ENCODE measurements at regions not wholly inside any gene's neighbourhood (a gene's known extent, or its start where the extent isn't known, plus 50 kb on each side); places are given as distances from the start of the nearest gene placed in this dataset.
"Not testable (repeated sequence)": the region's sequence is repeated elsewhere in the genome, so short reads cannot be mapped to it uniquely, and the experiment has no call there.

- DNase-seq (ENCODE audit: low read depth in 3 of 3, low spot score in 1 of 3), result no peak
These were observed 91.0 kb downstream of the ADCYAP1 start for GRCh38 chr18:995629-996028.

- DNase-seq (ENCODE audit: low read depth in 3 of 3, low spot score in 1 of 3), result no peak
These were observed 92.8 kb downstream of the ADCYAP1 start for GRCh38 chr18:997499-997898.

- DNase-seq (ENCODE audit: low read depth in 3 of 3, low spot score in 1 of 3), result no peak
These were observed 94.3 kb downstream of the ADCYAP1 start for GRCh38 chr18:998936-999335.

GRCh38 chr18:1002653-1003178, 98.0 kb downstream of the ADCYAP1 start:
- DNase-seq (ENCODE audit: low read depth in 3 of 3, low spot score in 1 of 3), result no peak

- no peak for DNase-seq (ENCODE audit: low read depth in 3 of 3, low spot score in 1 of 3)
These were observed 98.8 kb downstream of the ADCYAP1 start for GRCh38 chr18:1003499-1003898.

GRCh38 chr18:1006304-1006703, 101.6 kb downstream of the ADCYAP1 start:
- no peak for DNase-seq (ENCODE audit: low read depth in 3 of 3, low spot score in 1 of 3)

GRCh38 chr18:1006965-1007364, 102.3 kb downstream of the ADCYAP1 start:
- DNase-seq (ENCODE audit: low read depth in 3 of 3, low spot score in 1 of 3), result no peak

- DNase-seq (ENCODE audit: low read depth in 3 of 3, low spot score in 1 of 3), result no peak
These were observed 106.7 kb downstream of the ADCYAP1 start for GRCh38 chr18:1011349-1011748.

GRCh38 chr18:1012775-1013174, 108.1 kb downstream of the ADCYAP1 start:
- DNase-seq (ENCODE audit: low read depth in 3 of 3, low spot score in 1 of 3), result no peak

- DNase-seq (ENCODE audit: low read depth in 3 of 3, low spot score in 1 of 3), result no peak
These were observed 109.3 kb downstream of the ADCYAP1 start for GRCh38 chr18:1013951-1014350.

- no peak for DNase-seq (ENCODE audit: low read depth in 3 of 3, low spot score in 1 of 3)
These were observed 109.8 kb downstream of the ADCYAP1 start for GRCh38 chr18:1014509-1014908.

- no peak for DNase-seq (ENCODE audit: low read depth in 3 of 3, low spot score in 1 of 3)
These were observed 110.4 kb downstream of the ADCYAP1 start for GRCh38 chr18:1014951-1015624.

GRCh38 chr18:1015777-1016176, 111.1 kb downstream of the ADCYAP1 start:
- DNase-seq (ENCODE audit: low read depth in 3 of 3, low spot score in 1 of 3), result no peak

GRCh38 chr18:1017227-1018058, 112.8 kb downstream of the ADCYAP1 start:
- DNase-seq (ENCODE audit: low read depth in 3 of 3, low spot score in 1 of 3), result no peak

GRCh38 chr18:1018181-1018681, 113.6 kb downstream of the ADCYAP1 start:
- no peak for DNase-seq (ENCODE audit: low read depth in 3 of 3, low spot score in 1 of 3)

GRCh38 chr18:1019191-1019590, 114.5 kb downstream of the ADCYAP1 start:
- DNase-seq (ENCODE audit: low read depth in 3 of 3, low spot score in 1 of 3), result no peak

- DNase-seq (ENCODE audit: low read depth in 3 of 3, low spot score in 1 of 3), result no peak
These were observed 116.2 kb downstream of the ADCYAP1 start for GRCh38 chr18:1020731-1021344.

GRCh38 chr18:1026930-1027329, 122.3 kb downstream of the ADCYAP1 start:
- DNase-seq (ENCODE audit: low read depth in 3 of 3, low spot score in 1 of 3), result no peak

GRCh38 chr18:1033092-1033491, 128.4 kb downstream of the ADCYAP1 start:
- not testable (repeated sequence) for DNase-seq (ENCODE audit: low read depth in 3 of 3, low spot score in 1 of 3)

GRCh38 chr18:1034971-1035370, 130.3 kb downstream of the ADCYAP1 start:
- DNase-seq (ENCODE audit: low read depth in 3 of 3, low spot score in 1 of 3), result no peak

GRCh38 chr18:1036926-1037325, 132.3 kb downstream of the ADCYAP1 start:
- no peak for DNase-seq (ENCODE audit: low read depth in 3 of 3, low spot score in 1 of 3)

GRCh38 chr18:1037776-1038175, 133.1 kb downstream of the ADCYAP1 start:
- no peak for DNase-seq (ENCODE audit: low read depth in 3 of 3, low spot score in 1 of 3)
